ENCODE measurements at regions not wholly inside any gene's neighbourhood (a gene's known extent, or its start where the extent isn't known, plus 50 kb on each side); places are given as distances from the start of the nearest gene placed in this dataset.

GRCh38 chr13:78816154-78816553, 157.2 kb upstream of the OBI1 start:
- TF ChIP-seq CTCF (IDR thresholded peaks at IDR 0.05) (no peak), POLR2A (IDR thresholded peaks at IDR 0.05) (no peak)
